Prostate gland (tissue), 2 donors: ENCODE measurements at regions not wholly inside any gene's neighbourhood (a gene's known extent, or its start where the extent isn't known, plus 50 kb on each side); places are given as distances from the start of the nearest gene placed in this dataset.

Experiments
- POLR2A ChIP-seq: fragments of 450-650 bp; IDR thresholded peaks from one replicate; pipeline ENCODE4 v1.6.1; 2016; ENCODE audit warnings: antibody characterized with exemption, mild to moderate bottlenecking
- POLR2AphosphoS5 ChIP-seq: sonication (generic); formaldehyde crosslinking; IDR thresholded peaks from one replicate; pipeline ENCODE4 v1.6.1; 2017; ENCODE audit warnings: antibody characterized with exemption
- TF ChIP-seq, protein P1 (sequence below), 4 experiments: fragments of 200-600 bp in 2 of 4; fragments of 450-650 bp in 2 of 4; sonication (generic) in 2 of 4; IDR thresholded peaks; 1 replicate in 3 of 4; 2 replicates in 1 of 4; pipeline ENCODE4 v1.5.1; 2016 to 2019; ENCODE audit warnings: antibody characterized with exemption in 4 of 4, mild to moderate bottlenecking in 2 of 4, moderate library complexity in 2 of 4

GRCh38 chr2:153068052-153068451, 349.6 kb downstream of the ARL6IP6 start:
- TF ChIP-seq, protein P1, sequence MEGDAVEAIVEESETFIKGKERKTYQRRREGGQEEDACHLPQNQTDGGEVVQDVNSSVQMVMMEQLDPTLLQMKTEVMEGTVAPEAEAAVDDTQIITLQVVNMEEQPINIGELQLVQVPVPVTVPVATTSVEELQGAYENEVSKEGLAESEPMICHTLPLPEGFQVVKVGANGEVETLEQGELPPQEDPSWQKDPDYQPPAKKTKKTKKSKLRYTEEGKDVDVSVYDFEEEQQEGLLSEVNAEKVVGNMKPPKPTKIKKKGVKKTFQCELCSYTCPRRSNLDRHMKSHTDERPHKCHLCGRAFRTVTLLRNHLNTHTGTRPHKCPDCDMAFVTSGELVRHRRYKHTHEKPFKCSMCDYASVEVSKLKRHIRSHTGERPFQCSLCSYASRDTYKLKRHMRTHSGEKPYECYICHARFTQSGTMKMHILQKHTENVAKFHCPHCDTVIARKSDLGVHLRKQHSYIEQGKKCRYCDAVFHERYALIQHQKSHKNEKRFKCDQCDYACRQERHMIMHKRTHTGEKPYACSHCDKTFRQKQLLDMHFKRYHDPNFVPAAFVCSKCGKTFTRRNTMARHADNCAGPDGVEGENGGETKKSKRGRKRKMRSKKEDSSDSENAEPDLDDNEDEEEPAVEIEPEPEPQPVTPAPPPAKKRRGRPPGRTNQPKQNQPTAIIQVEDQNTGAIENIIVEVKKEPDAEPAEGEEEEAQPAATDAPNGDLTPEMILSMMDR (IDR thresholded peaks at IDR 0.05): no peak
- TF ChIP-seq POLR2AphosphoS5 (no peak), POLR2A (no peak)
